HG02884 (cell line): ENCODE measurements at regions not wholly inside any gene's neighbourhood (a gene's known extent, or its start where the extent isn't known, plus 50 kb on each side); places are given as distances from the start of the nearest gene placed in this dataset.
"Not testable (repeated sequence)": the region's sequence is repeated elsewhere in the genome, so short reads cannot be mapped to it uniquely, and the experiment has no call there.

ENCODE experiments used
- ATAC-seq: cut with Tn5 transposase; IDR thresholded peaks from one replicate; pipeline ENCODE4 v1.9.1; 2021; ENCODE audit warnings: mild to moderate bottlenecking, moderate library complexity; ENCODE audit not compliant: unreplicated experiment

GRCh38 chr9:73056245-73056644 lies 95.4 kb upstream of the ANXA1 start:
- no peak for ATAC-seq

GRCh38 chr9:73054091-73054490 lies 97.6 kb upstream of the ANXA1 start:
- no peak for ATAC-seq

GRCh38 chr9:73053543-73053942 lies 98.1 kb upstream of the ANXA1 start:
- ATAC-seq, result no peak

GRCh38 chr9:73050887-73051550 lies 98.2 kb upstream of the ALDH1A1 start:
- no peak for ATAC-seq

GRCh38 chr9:73050065-73050816 lies 97.4 kb upstream of the ALDH1A1 start:
- ATAC-seq, result no peak

GRCh38 chr9:73049280-73049679 lies 96.4 kb upstream of the ALDH1A1 start:
- ATAC-seq, result no peak

GRCh38 chr9:73046769-73047168 lies 93.9 kb upstream of the ALDH1A1 start:
- no peak for ATAC-seq

GRCh38 chr9:73044776-73045175 lies 91.9 kb upstream of the ALDH1A1 start:
- ATAC-seq, result not testable (repeated sequence)

- no peak for ATAC-seq
Observed at GRCh38 chr9:73042155-73042554, 89.3 kb upstream of the ALDH1A1 start.

- ATAC-seq, result no peak
Observed at GRCh38 chr9:73039271-73040263, 86.7 kb upstream of the ALDH1A1 start.

GRCh38 chr9:73038613-73039012 lies 85.8 kb upstream of the ALDH1A1 start:
- ATAC-seq, result no peak

- ATAC-seq, result no peak
Observed at GRCh38 chr9:73038089-73038509, 85.2 kb upstream of the ALDH1A1 start.

- ATAC-seq, result no peak
Observed at GRCh38 chr9:73037613-73038012, 84.8 kb upstream of the ALDH1A1 start.

- ATAC-seq, result no peak
Observed at GRCh38 chr9:73034962-73035361, 82.1 kb upstream of the ALDH1A1 start.

- no peak for ATAC-seq
Observed at GRCh38 chr9:73031350-73031749, 78.5 kb upstream of the ALDH1A1 start.

GRCh38 chr9:73030370-73031030 lies 77.6 kb upstream of the ALDH1A1 start:
- ATAC-seq, result no peak

- ATAC-seq, result no peak
Observed at GRCh38 chr9:73029346-73029745, 76.5 kb upstream of the ALDH1A1 start.

GRCh38 chr9:73026375-73026774 lies 73.5 kb upstream of the ALDH1A1 start:
- ATAC-seq, result no peak

GRCh38 chr9:73024601-73025034 lies 71.8 kb upstream of the ALDH1A1 start:
- ATAC-seq, result no peak

GRCh38 chr9:73023025-73023541 lies 70.2 kb upstream of the ALDH1A1 start:
- ATAC-seq, result peak; percentile 54
